Glutamatergic neuron (in vitro differentiated cells): ENCODE measurements at regions not wholly inside any gene's neighbourhood (a gene's known extent, or its start where the extent isn't known, plus 50 kb on each side); places are given as distances from the start of the nearest gene placed in this dataset.
A peak's percentile ranks its signal among the peaks of the same experiment; 100 is the strongest.

Experiments
- DNase-seq: peaks from one replicate; pipeline ENCODE4 v3.0.0; 2022
- H3K27ac Mint-ChIP-seq: one replicate; pipeline ENCODE4 v1.8.0; 2020; ENCODE audit warnings: mild to moderate bottlenecking, mixed read lengths, inconsistent platforms; ENCODE audit not compliant: unreplicated experiment
- H3K27me3 Mint-ChIP-seq: one replicate; pipeline ENCODE4 v1.8.0; 2020; ENCODE audit warnings: mild to moderate bottlenecking, moderate library complexity, mixed read lengths, inconsistent platforms; ENCODE audit not compliant: unreplicated experiment
- H3K36me3 Mint-ChIP-seq: one replicate; pipeline ENCODE4 v1.8.0; 2020; ENCODE audit warnings: mild to moderate bottlenecking, mixed read lengths, inconsistent platforms; ENCODE audit not compliant: unreplicated experiment
- H3K4me1 Mint-ChIP-seq: one replicate; pipeline ENCODE4 v1.8.0; 2020; ENCODE audit warnings: mild to moderate bottlenecking, low read depth, mixed read lengths, inconsistent platforms; ENCODE audit not compliant: unreplicated experiment
- H3K4me3 Mint-ChIP-seq: one replicate; pipeline ENCODE4 v1.8.0; 2020; ENCODE audit warnings: mild to moderate bottlenecking, mixed read lengths, inconsistent platforms; ENCODE audit not compliant: unreplicated experiment
- H3K9me3 Mint-ChIP-seq: one replicate; pipeline ENCODE4 v1.8.0; 2020; ENCODE audit warnings: mild to moderate bottlenecking, moderate library complexity, mixed read lengths, inconsistent platforms; ENCODE audit not compliant: unreplicated experiment
- CTCF ChIP-seq: fragments of 200-600 bp; sonication (generic); IDR thresholded peaks from one replicate; pipeline ENCODE4 v1.5.0; 2021; ENCODE audit not compliant: partially characterized antibody, unreplicated experiment

- H3K27me3 Mint-ChIP-seq = peaks cover 1% of the 10 kb centered on the region
- H3K4me1 Mint-ChIP-seq = no peaks in the 10 kb centered on the region
- H3K9me3 Mint-ChIP-seq = no peaks in the 10 kb centered on the region
- no peak overlapping the region for H3K4me3 Mint-ChIP-seq
- no peak for DNase-seq
- H3K36me3 Mint-ChIP-seq = no peaks in the 10 kb centered on the region
- no peak for TF ChIP-seq CTCF
- H3K27ac Mint-ChIP-seq = no peak overlapping the region
Observed at GRCh38 chr2:59276917-59277316, 1035.8 kb upstream of the FANCL start.

- peak; percentile 58 for TF ChIP-seq CTCF
- no peaks in the 10 kb centered on the region for H3K36me3 Mint-ChIP-seq
- H3K4me3 Mint-ChIP-seq = no peak overlapping the region
- H3K27ac Mint-ChIP-seq = no peak overlapping the region
- no peaks in the 10 kb centered on the region for H3K4me1 Mint-ChIP-seq
- peaks cover 1% of the 10 kb centered on the region for H3K27me3 Mint-ChIP-seq
- no peaks in the 10 kb centered on the region for H3K9me3 Mint-ChIP-seq
- DNase-seq = peak; percentile 25
Observed at GRCh38 chr2:59276033-59276432, 1034.9 kb upstream of the FANCL start.

GRCh38 chr2:59266453-59266852, 1025.3 kb upstream of the FANCL start:
- no peaks in the 10 kb centered on the region for H3K9me3 Mint-ChIP-seq
- H3K4me1 Mint-ChIP-seq = no peaks in the 10 kb centered on the region
- no peak overlapping the region for H3K4me3 Mint-ChIP-seq
- DNase-seq = no peak
- H3K27ac Mint-ChIP-seq = no peak overlapping the region
- no peaks in the 10 kb centered on the region for H3K27me3 Mint-ChIP-seq
- H3K36me3 Mint-ChIP-seq = no peaks in the 10 kb centered on the region
- TF ChIP-seq CTCF = no peak

GRCh38 chr2:59259913-59260312, 1018.8 kb upstream of the FANCL start:
- DNase-seq = no peak
- no peaks in the 10 kb centered on the region for H3K9me3 Mint-ChIP-seq
- no peaks in the 10 kb centered on the region for H3K27me3 Mint-ChIP-seq
- no peaks in the 10 kb centered on the region for H3K4me1 Mint-ChIP-seq
- no peak overlapping the region for H3K4me3 Mint-ChIP-seq
- H3K36me3 Mint-ChIP-seq = no peaks in the 10 kb centered on the region
- no peak overlapping the region for H3K27ac Mint-ChIP-seq
- no peak for TF ChIP-seq CTCF

GRCh38 chr2:59256290-59256689, 1015.2 kb upstream of the FANCL start:
- no peak for DNase-seq
- Mint-ChIP-seq H3K27me3 (no peaks in the 10 kb centered on the region), H3K36me3 (no peaks in the 10 kb centered on the region)

More at GRCh38 chr2:59256290-59256689, 1015.2 kb upstream of the FANCL start:
- Mint-ChIP-seq H3K27ac (no peak overlapping the region), H3K9me3 (no peaks in the 10 kb centered on the region), H3K4me1 (no peaks in the 10 kb centered on the region), H3K4me3 (no peak overlapping the region)
- TF ChIP-seq CTCF = no peak
